OCI-LY1 (cell line): ENCODE measurements at regions not wholly inside any gene's neighbourhood (a gene's known extent, or its start where the extent isn't known, plus 50 kb on each side); places are given as distances from the start of the nearest gene placed in this dataset.

Source experiments
- H2AFZ ChIP-seq: fragments of 200-600 bp; sonication (generic), shearing (Covaris generic); 2 replicates; pipeline ENCODE4 v1.6.0; 2014; ENCODE audit warnings: antibody characterized with exemption, mild to moderate bottlenecking, low read length
- H3F3A ChIP-seq: fragments of 200-600 bp; sonication (generic), shearing (Covaris generic); 2 replicates; pipeline ENCODE4 v1.6.0; 2014; ENCODE audit warnings: mild to moderate bottlenecking, antibody characterized with exemption, low read length, moderate library complexity; ENCODE audit not compliant: insufficient read depth
- H3K27ac ChIP-seq: fragments of 200-600 bp; sonication (generic); 2 replicates; pipeline ENCODE4 v1.5.1; 2014; ENCODE audit warnings: low read length, mixed run types, mild to moderate bottlenecking, low read depth; ENCODE audit not compliant: poor library complexity, severe bottlenecking
- H3K27me3 ChIP-seq: fragments of 200-600 bp; sonication (generic); 2 replicates; pipeline ENCODE4 v1.6.0; 2014; ENCODE audit warnings: antibody characterized with exemption, mild to moderate bottlenecking, low read length, moderate library complexity; ENCODE audit not compliant: insufficient read depth
- H3K36me3 ChIP-seq: fragments of 200-600 bp; sonication (generic); 2 replicates; pipeline ENCODE4 v1.6.1; 2014; ENCODE audit warnings: mild to moderate bottlenecking, antibody characterized with exemption, low read length, moderate library complexity, mixed read lengths; ENCODE audit not compliant: insufficient read depth
- H3K4me1 ChIP-seq: fragments of 200-600 bp; sonication (generic); 2 replicates; pipeline ENCODE4 v1.5.1; 2014; ENCODE audit warnings: mild to moderate bottlenecking, low read length, moderate library complexity; ENCODE audit not compliant: insufficient read depth, severe bottlenecking
- H3K4me2 ChIP-seq: fragments of 200-600 bp; sonication (generic), shearing (Covaris generic); 2 replicates; pipeline ENCODE4 v1.6.1; 2014; ENCODE audit warnings: low read length
- H3K4me3 ChIP-seq: fragments of 200-600 bp; sonication (generic); 2 replicates; pipeline ENCODE4 v1.5.1; 2014; ENCODE audit warnings: low read length, low read depth, mild to moderate bottlenecking, mixed read lengths; ENCODE audit not compliant: poor library complexity, severe bottlenecking
- H3K79me2 ChIP-seq: fragments of 200-600 bp; shearing (Covaris generic); 2 replicates; pipeline ENCODE4 v1.6.1; 2016; ENCODE audit warnings: mixed run types, low read length, mixed read lengths; ENCODE audit not compliant: insufficient read depth
- H3K9ac ChIP-seq: fragments of 200-600 bp; sonication (generic), shearing (Covaris generic); 2 replicates; pipeline ENCODE4 v1.6.1; 2014; ENCODE audit warnings: mild to moderate bottlenecking, low read length, mixed read lengths
- H3K9me2 ChIP-seq: fragments of 200-600 bp; sonication (generic), shearing (Covaris generic); 2 replicates; pipeline ENCODE4 v1.6.1; 2014; ENCODE audit warnings: low read depth, mild to moderate bottlenecking, low read length, mixed read lengths
- H3K9me3 ChIP-seq: fragments of 200-600 bp; shearing (Covaris generic); 2 replicates; pipeline ENCODE4 v1.6.1; 2014; ENCODE audit warnings: low read length, mixed read lengths
- H4K20me1 ChIP-seq: fragments of 200-600 bp; sonication (generic), shearing (Covaris generic); 2 replicates; pipeline ENCODE4 v1.6.0; 2016; ENCODE audit warnings: mild to moderate bottlenecking, low read length; ENCODE audit not compliant: insufficient read depth
- CTCF ChIP-seq: fragments of 200-600 bp; sonication (generic), shearing (Covaris generic); IDR thresholded peaks from 2 replicates; pipeline ENCODE4 v1.5.1; 2017; ENCODE audit warnings: mild to moderate bottlenecking, antibody characterized with exemption, low read length, moderate library complexity, mixed read lengths
- EZH2 ChIP-seq: fragments of 200-600 bp; sonication (generic), shearing (Covaris generic); IDR thresholded peaks from 2 replicates; pipeline ENCODE4 v1.8.0; 2017; ENCODE audit warnings: borderline replicate concordance, mixed run types, mild to moderate bottlenecking, antibody characterized with exemption, low read length, moderate library complexity, mixed read lengths

- Histone ChIP-seq H3K27me3 (no peaks in the 10 kb centered on the region), H4K20me1 (no peaks in the 10 kb centered on the region), H3K4me2 (no peak overlapping the region), H2AFZ (no peak overlapping the region), H3K4me3 (no peak overlapping the region), H3K4me1 (no peaks in the 10 kb centered on the region), H3K27ac (no peak overlapping the region), H3K36me3 (no peaks in the 10 kb centered on the region), H3K79me2 (no peaks in the 10 kb centered on the region), H3K9ac (no peak overlapping the region), H3F3A (no peaks in the 10 kb centered on the region), H3K9me2 (no peaks in the 10 kb centered on the region), H3K9me3 (no peaks in the 10 kb centered on the region)
- no peak for TF ChIP-seq EZH2
- TF ChIP-seq CTCF: no peak
These were observed 87.1 kb downstream of the VCX2 start for GRCh38 chrX:8084006-8084405.

DNA sequence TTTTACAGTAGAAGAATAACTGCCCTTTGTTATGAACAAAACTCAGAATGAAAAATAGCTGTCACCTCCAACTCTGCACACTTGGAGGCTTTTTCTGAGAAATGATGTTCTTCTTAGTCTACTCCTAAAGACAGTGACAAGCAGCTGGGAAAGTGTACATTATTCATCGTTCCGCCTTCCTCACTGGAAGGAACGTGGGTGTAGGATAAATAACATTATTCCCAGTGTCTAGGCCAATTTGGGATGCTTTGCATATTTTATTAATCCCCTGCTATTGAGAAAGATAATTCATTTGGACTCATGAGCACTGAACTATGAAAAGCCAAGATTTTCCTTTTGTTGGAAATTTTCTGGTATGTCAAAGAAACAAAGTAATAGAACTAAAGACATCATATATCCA, 87.8 kb downstream of the VCX2 start:
- Histone ChIP-seq H3K9ac (no peak overlapping the region), H3K4me3 (no peak overlapping the region), H3K27ac (no peak overlapping the region), H3F3A (no peaks in the 10 kb centered on the region), H3K9me3 (no peaks in the 10 kb centered on the region), H4K20me1 (no peaks in the 10 kb centered on the region), H3K27me3 (no peaks in the 10 kb centered on the region), H3K9me2 (no peaks in the 10 kb centered on the region), H3K4me2 (no peak overlapping the region), H2AFZ (no peak overlapping the region), H3K36me3 (no peaks in the 10 kb centered on the region), H3K79me2 (no peaks in the 10 kb centered on the region), H3K4me1 (no peaks in the 10 kb centered on the region)
- TF ChIP-seq EZH2 (no peak), CTCF (no peak)

GRCh38 chrX:8075636-8076035, 95.4 kb downstream of the VCX2 start:
- Histone ChIP-seq H3F3A (no peaks in the 10 kb centered on the region), H3K4me2 (no peak overlapping the region), H2AFZ (no peak overlapping the region), H3K79me2 (no peaks in the 10 kb centered on the region), H3K36me3 (no peaks in the 10 kb centered on the region), H3K4me3 (no peak overlapping the region), H4K20me1 (no peaks in the 10 kb centered on the region), H3K4me1 (no peaks in the 10 kb centered on the region), H3K9me3 (no peaks in the 10 kb centered on the region), H3K9me2 (no peaks in the 10 kb centered on the region), H3K27ac (no peak overlapping the region), H3K27me3 (no peaks in the 10 kb centered on the region), H3K9ac (no peak overlapping the region)
- TF ChIP-seq EZH2 (no peak), CTCF (no peak)
